ENCODE measurements at regions not wholly inside any gene's neighbourhood (a gene's known extent, or its start where the extent isn't known, plus 50 kb on each side); places are given as distances from the start of the nearest gene placed in this dataset.
"Not testable (repeated sequence)": the region's sequence is repeated elsewhere in the genome, so short reads cannot be mapped to it uniquely, and the experiment has no call there.

DNA sequence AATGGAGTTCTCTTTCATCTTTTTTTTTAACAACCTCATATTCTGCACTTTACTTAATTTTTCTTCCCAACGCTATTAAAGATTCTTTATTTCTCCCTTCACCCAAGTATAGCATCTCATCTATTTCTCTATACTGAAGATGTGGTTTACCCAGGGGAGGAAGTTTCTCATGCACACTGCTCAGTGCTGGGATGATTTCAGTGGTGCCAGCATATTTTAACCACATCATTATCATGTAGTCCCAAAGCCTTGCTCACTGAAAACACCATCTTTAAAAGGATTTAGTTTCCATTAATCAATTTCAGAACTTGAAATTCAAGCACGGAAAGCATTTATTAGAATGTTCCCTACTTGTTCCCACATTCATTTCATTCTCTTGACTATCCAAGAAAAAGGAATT, 725.7 kb downstream of the USP25 start:
- Histone ChIP-seq H3K4me3 (ENCODE audit: low read depth, low read length) (no peak overlapping the region), H3K27me3 (replicated peaks) (no peaks in the 10 kb centered on the region), H3K27ac (no peak overlapping the region), H3K36me3 (replicated peaks) (no peaks in the 10 kb centered on the region)
- no peak for DNase-seq
- in situ Hi-C loops (cut with HindIII; ENCODE audit: low pct_ligation_motif_present, low sequenced_read_pairs) = no loop called here
- no peak for TF ChIP-seq CTCF (IDR thresholded peaks at IDR 0.05; ENCODE audit: low read depth, low read length, missing control alignments)

- Histone ChIP-seq H3K4me3 (ENCODE audit: low read depth, low read length) (no peak overlapping the region), H3K27me3 (replicated peaks) (no peaks in the 10 kb centered on the region), H3K36me3 (replicated peaks) (no peaks in the 10 kb centered on the region), H3K27ac (no peak overlapping the region)
- in situ Hi-C loops (cut with HindIII; ENCODE audit: low pct_ligation_motif_present, low sequenced_read_pairs) = no loop called here
- no peak for TF ChIP-seq CTCF (IDR thresholded peaks at IDR 0.05; ENCODE audit: low read depth, low read length, missing control alignments)
- no peak for DNase-seq
Observed at GRCh38 chr21:16455978-16456377, 726.2 kb downstream of the USP25 start.

GRCh38 chr21:16457498-16457897, 727.7 kb downstream of the USP25 start:
- H3K27me3 ChIP-seq (replicated peaks) = no peaks in the 10 kb centered on the region
- in situ Hi-C loops (cut with HindIII; ENCODE audit: low pct_ligation_motif_present, low sequenced_read_pairs) = no loop called here
- no peaks in the 10 kb centered on the region for H3K36me3 ChIP-seq (replicated peaks)
- DNase-seq = no peak
- H3K4me3 ChIP-seq (ENCODE audit: low read depth, low read length) = no peak overlapping the region
- no peak overlapping the region for H3K27ac ChIP-seq
- TF ChIP-seq CTCF (IDR thresholded peaks at IDR 0.05; ENCODE audit: low read depth, low read length, missing control alignments) = no peak

- TF ChIP-seq CTCF (IDR thresholded peaks at IDR 0.05; ENCODE audit: low read depth, low read length, missing control alignments) = peak; percentile 38
- no peak overlapping the region for H3K4me3 ChIP-seq (ENCODE audit: low read depth, low read length)
- no peak for DNase-seq
- H3K36me3 ChIP-seq (replicated peaks) = no peaks in the 10 kb centered on the region
- no peaks in the 10 kb centered on the region for H3K27me3 ChIP-seq (replicated peaks)
- no peak overlapping the region for H3K27ac ChIP-seq
- in situ Hi-C loops (cut with HindIII; ENCODE audit: low pct_ligation_motif_present, low sequenced_read_pairs) = no loop called here
Observed at GRCh38 chr21:16460936-16461335, 731.2 kb downstream of the USP25 start.

DNA sequence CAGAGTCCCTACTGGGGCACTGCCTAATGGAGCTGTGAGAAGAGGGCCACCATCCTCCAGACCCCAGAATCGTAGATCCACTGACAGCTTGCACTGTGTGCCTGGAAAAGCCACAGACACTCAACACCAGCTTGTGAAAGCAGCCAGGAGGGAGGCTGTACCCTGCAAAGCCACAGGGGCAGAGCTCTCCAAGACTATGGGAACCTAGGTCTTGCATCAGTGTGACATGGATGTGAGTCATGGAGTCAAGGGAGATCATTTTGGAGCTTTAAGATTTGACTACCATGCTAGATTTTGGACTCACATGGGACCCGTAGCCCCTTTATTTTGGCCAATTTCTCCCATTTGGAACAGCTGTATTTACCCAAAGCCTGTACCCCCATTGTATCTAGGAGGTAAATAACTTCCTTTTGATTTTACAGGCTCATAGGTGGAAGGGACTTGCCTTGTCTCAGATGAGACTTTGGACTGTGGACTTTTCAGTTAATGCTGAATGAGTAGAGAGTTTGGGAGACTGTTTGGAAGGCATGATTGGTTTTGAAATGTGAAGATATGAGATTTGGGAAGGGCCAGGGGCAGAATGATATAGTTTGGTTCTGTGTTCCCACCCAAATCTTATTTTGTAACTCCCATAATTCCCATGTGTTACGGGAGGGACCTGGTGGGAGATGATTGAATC, 734.6 kb downstream of the USP25 start:
- H3K4me3 ChIP-seq (ENCODE audit: low read depth, low read length); H3K36me3 ChIP-seq (replicated peaks); in situ Hi-C loops (cut with HindIII; ENCODE audit: low pct_ligation_motif_present, low sequenced_read_pairs); H3K27me3 ChIP-seq (replicated peaks); H3K27ac ChIP-seq: not testable (repeated sequence)
- DNase-seq = peak; percentile 25

DNA sequence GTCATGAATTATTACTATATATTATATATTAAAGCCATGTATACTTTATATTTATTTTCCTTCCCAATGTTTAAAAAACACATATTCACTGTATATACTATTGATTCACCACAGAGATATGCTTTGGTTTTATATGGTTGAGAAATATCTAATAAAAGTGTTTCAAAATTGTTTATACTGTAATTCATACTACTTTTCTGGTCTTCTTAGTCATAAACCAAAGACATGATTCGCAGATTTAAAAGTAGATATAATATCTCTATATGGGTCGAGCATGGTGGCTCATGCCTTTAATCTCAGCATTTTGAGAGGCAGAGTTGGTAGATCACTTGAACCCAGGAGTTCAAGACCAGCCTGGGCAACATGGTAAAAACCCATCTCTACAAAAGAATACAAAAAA, 738.4 kb downstream of the USP25 start:
- in situ Hi-C loops (cut with HindIII; ENCODE audit: low pct_ligation_motif_present, low sequenced_read_pairs) = no loop called here
- Histone ChIP-seq H3K36me3 (replicated peaks) (no peaks in the 10 kb centered on the region), H3K27ac (no peak overlapping the region), H3K27me3 (replicated peaks) (no peaks in the 10 kb centered on the region), H3K4me3 (ENCODE audit: low read depth, low read length) (no peak overlapping the region)
- no peak for DNase-seq
- TF ChIP-seq CTCF (IDR thresholded peaks at IDR 0.05; ENCODE audit: low read depth, low read length, missing control alignments) = no peak
